Neural progenitor cell (in vitro differentiated cells): ENCODE measurements at regions not wholly inside any gene's neighbourhood (a gene's known extent, or its start where the extent isn't known, plus 50 kb on each side); places are given as distances from the start of the nearest gene placed in this dataset.

ENCODE experiments used
- DNase-seq: peaks from one replicate; pipeline ENCODE4 v3.0.0-alpha.2; 2016; ENCODE audit warnings: low spot score
- H2AFZ ChIP-seq: fragments of 200-600 bp; sonication (generic); replicated peaks from 2 replicates; pipeline ENCODE4 v1.6.1; 2016; ENCODE audit warnings: antibody characterized with exemption
- H3F3A ChIP-seq: fragments of 200-600 bp; sonication (generic); 2 replicates; pipeline ENCODE4 v1.6.1; 2016; ENCODE audit warnings: antibody characterized with exemption, low read depth
- H3K27ac ChIP-seq: fragments of 200-600 bp; sonication (generic); 2 replicates; pipeline ENCODE4 v1.5.1; 2016; ENCODE audit warnings: mild to moderate bottlenecking
- H3K27me3 ChIP-seq: fragments of 200-600 bp; sonication (generic); 2 replicates; pipeline ENCODE4 v1.6.1; 2016; ENCODE audit warnings: mild to moderate bottlenecking, moderate library complexity
- H3K36me3 ChIP-seq: fragments of 200-600 bp; sonication (generic); 2 replicates; pipeline ENCODE4 v1.5.1; 2016
- H3K4me1 ChIP-seq: fragments of 200-600 bp; sonication (generic); 2 replicates; pipeline ENCODE4 v1.6.1; 2016; ENCODE audit warnings: mixed run types
- H3K4me2 ChIP-seq: fragments of 200-600 bp; sonication (generic); 2 replicates; pipeline ENCODE4 v1.6.1; 2016
- H3K4me3 ChIP-seq: fragments of 200-600 bp; sonication (generic); 2 replicates; pipeline ENCODE4 v1.5.1; 2016
- H3K79me2 ChIP-seq: fragments of 200-600 bp; sonication (generic); 2 replicates; pipeline ENCODE4 v1.6.1; 2016; ENCODE audit warnings: low read depth
- H3K9ac ChIP-seq: fragments of 200-600 bp; sonication (generic); 2 replicates; pipeline ENCODE4 v1.6.1; 2016
- H3K9me3 ChIP-seq: fragments of 200-600 bp; sonication (generic); 2 replicates; pipeline ENCODE4 v1.5.1; 2016; ENCODE audit warnings: low read depth
- H4K20me1 ChIP-seq: fragments of 200-600 bp; sonication (generic); 2 replicates; pipeline ENCODE4 v1.6.1; 2016; ENCODE audit warnings: low read depth
- H3K27ac Mint-ChIP-seq: 3 replicates; pipeline ENCODE4 v1.8.0; 2021; ENCODE audit warnings: mixed read lengths
- H3K27me3 Mint-ChIP-seq: 2 replicates; pipeline ENCODE4 v1.8.0; 2022; ENCODE audit warnings: low read depth, mild to moderate bottlenecking, inconsistent platforms, moderate library complexity, mixed read lengths; ENCODE audit not compliant: insufficient read depth
- H3K36me3 Mint-ChIP-seq: 3 replicates; pipeline ENCODE4 v1.8.0; 2021; ENCODE audit warnings: mixed read lengths
- H3K4me1 Mint-ChIP-seq: 3 replicates; pipeline ENCODE4 v1.8.0; 2021; ENCODE audit warnings: mixed read lengths
- H3K4me3 Mint-ChIP-seq: 3 replicates; pipeline ENCODE4 v1.8.0; 2021; ENCODE audit warnings: mild to moderate bottlenecking, moderate library complexity, mixed read lengths
- H3K9me3 Mint-ChIP-seq: 3 replicates; pipeline ENCODE4 v1.8.0; 2020; ENCODE audit warnings: mixed read lengths
- CTCF ChIP-seq: fragments of 200-600 bp; sonication (generic); IDR thresholded peaks from 2 replicates; pipeline ENCODE4 v1.5.1; 2017; ENCODE audit warnings: antibody characterized with exemption, mild to moderate bottlenecking
- EZH2 ChIP-seq: fragments of 200-600 bp; sonication (generic); IDR thresholded peaks from 2 replicates; pipeline ENCODE4 v1.6.1; 2017; ENCODE audit warnings: antibody characterized with exemption, mild to moderate bottlenecking, moderate library complexity
- EZH2phosphoT487 ChIP-seq: fragments of 200-600 bp; sonication (generic); IDR thresholded peaks from 2 replicates; pipeline ENCODE4 v1.6.1; 2017; ENCODE audit warnings: antibody characterized with exemption

- Histone ChIP-seq H3K9ac (no peak overlapping the region), H2AFZ (no peak overlapping the region), H3K27ac (no peak overlapping the region), H3K79me2 (no peaks in the 10 kb centered on the region), H3K4me2 (no peak overlapping the region), H4K20me1 (no peaks in the 10 kb centered on the region), H3K9me3 (no peaks in the 10 kb centered on the region), H3F3A (no peaks in the 10 kb centered on the region), H3K36me3 (no peaks in the 10 kb centered on the region), H3K4me1 (peaks cover 10% of the 10 kb centered on the region), H3K4me3 (no peak overlapping the region), H3K27me3 (no peaks in the 10 kb centered on the region)
- TF ChIP-seq CTCF (no peak), EZH2 (no peak), EZH2phosphoT487 (no peak)
- peaks cover 5% of the 10 kb centered on the region for H3K27me3 Mint-ChIP-seq
- H3K4me3 Mint-ChIP-seq, result no peak overlapping the region
- peaks cover 11% of the 10 kb centered on the region for H3K4me1 Mint-ChIP-seq
- peaks cover 13% of the 10 kb centered on the region for H3K9me3 Mint-ChIP-seq
- no peak for DNase-seq
- H3K27ac Mint-ChIP-seq, result no peak overlapping the region
- H3K36me3 Mint-ChIP-seq, result no peaks in the 10 kb centered on the region
These were observed 138.9 kb upstream of the TMEM170B start for GRCh38 chr6:11398451-11399326.

GRCh38 chr6:11397622-11398450 lies 139.7 kb upstream of the TMEM170B start:
- no peaks in the 10 kb centered on the region for H3K9me3 ChIP-seq
- no peak overlapping the region for H3K4me3 Mint-ChIP-seq
- no peaks in the 10 kb centered on the region for H3K36me3 ChIP-seq
- H3K4me2 ChIP-seq, result no peak overlapping the region
- H3K9ac ChIP-seq, result no peak overlapping the region
- H3K27ac Mint-ChIP-seq, result no peak overlapping the region
- peaks cover 7% of the 10 kb centered on the region for H3K9me3 Mint-ChIP-seq
- no peak for DNase-seq
- H3K27me3 Mint-ChIP-seq, result peaks cover 3% of the 10 kb centered on the region
- H3K4me3 ChIP-seq, result no peak overlapping the region
- no peak overlapping the region for H3K27ac ChIP-seq
- TF ChIP-seq EZH2phosphoT487, result no peak
- no peak for TF ChIP-seq EZH2
- no peak for TF ChIP-seq CTCF
- no peaks in the 10 kb centered on the region for H3F3A ChIP-seq
- H3K4me1 ChIP-seq, result peaks cover 13% of the 10 kb centered on the region
- no peaks in the 10 kb centered on the region for H3K36me3 Mint-ChIP-seq
- H3K27me3 ChIP-seq, result no peaks in the 10 kb centered on the region
- peaks cover 16% of the 10 kb centered on the region for H3K4me1 Mint-ChIP-seq
- H2AFZ ChIP-seq, result no peak overlapping the region
- H3K79me2 ChIP-seq, result no peaks in the 10 kb centered on the region
- H4K20me1 ChIP-seq, result no peaks in the 10 kb centered on the region

GRCh38 chr6:11396860-11397259 lies 140.7 kb upstream of the TMEM170B start:
- H3K36me3 Mint-ChIP-seq, result no peaks in the 10 kb centered on the region
- H3K27me3 Mint-ChIP-seq, result peaks cover 3% of the 10 kb centered on the region
- H3K4me3 Mint-ChIP-seq, result no peak overlapping the region

More at GRCh38 chr6:11396860-11397259, 140.7 kb upstream of the TMEM170B start:
- Histone ChIP-seq H3K27me3 (no peaks in the 10 kb centered on the region), H3K4me1 (peaks cover 13% of the 10 kb centered on the region), H3K36me3 (no peaks in the 10 kb centered on the region), H4K20me1 (no peaks in the 10 kb centered on the region), H3K9ac (no peak overlapping the region), H3F3A (no peaks in the 10 kb centered on the region), H3K27ac (no peak overlapping the region), H3K4me2 (no peak overlapping the region), H3K9me3 (no peaks in the 10 kb centered on the region), H2AFZ (no peak overlapping the region), H3K79me2 (no peaks in the 10 kb centered on the region), H3K4me3 (no peak overlapping the region)
- Mint-ChIP-seq H3K27ac (no peak overlapping the region), H3K4me1 (peaks cover 17% of the 10 kb centered on the region), H3K9me3 (peaks cover 5% of the 10 kb centered on the region)
- TF ChIP-seq EZH2, result no peak
- no peak for TF ChIP-seq EZH2phosphoT487
- TF ChIP-seq CTCF, result no peak
- no peak for DNase-seq
